ENCODE measurements at regions not wholly inside any gene's neighbourhood (a gene's known extent, or its start where the extent isn't known, plus 50 kb on each side); places are given as distances from the start of the nearest gene placed in this dataset.
A peak's percentile ranks its signal among the peaks of the same experiment; 100 is the strongest.

DNA sequence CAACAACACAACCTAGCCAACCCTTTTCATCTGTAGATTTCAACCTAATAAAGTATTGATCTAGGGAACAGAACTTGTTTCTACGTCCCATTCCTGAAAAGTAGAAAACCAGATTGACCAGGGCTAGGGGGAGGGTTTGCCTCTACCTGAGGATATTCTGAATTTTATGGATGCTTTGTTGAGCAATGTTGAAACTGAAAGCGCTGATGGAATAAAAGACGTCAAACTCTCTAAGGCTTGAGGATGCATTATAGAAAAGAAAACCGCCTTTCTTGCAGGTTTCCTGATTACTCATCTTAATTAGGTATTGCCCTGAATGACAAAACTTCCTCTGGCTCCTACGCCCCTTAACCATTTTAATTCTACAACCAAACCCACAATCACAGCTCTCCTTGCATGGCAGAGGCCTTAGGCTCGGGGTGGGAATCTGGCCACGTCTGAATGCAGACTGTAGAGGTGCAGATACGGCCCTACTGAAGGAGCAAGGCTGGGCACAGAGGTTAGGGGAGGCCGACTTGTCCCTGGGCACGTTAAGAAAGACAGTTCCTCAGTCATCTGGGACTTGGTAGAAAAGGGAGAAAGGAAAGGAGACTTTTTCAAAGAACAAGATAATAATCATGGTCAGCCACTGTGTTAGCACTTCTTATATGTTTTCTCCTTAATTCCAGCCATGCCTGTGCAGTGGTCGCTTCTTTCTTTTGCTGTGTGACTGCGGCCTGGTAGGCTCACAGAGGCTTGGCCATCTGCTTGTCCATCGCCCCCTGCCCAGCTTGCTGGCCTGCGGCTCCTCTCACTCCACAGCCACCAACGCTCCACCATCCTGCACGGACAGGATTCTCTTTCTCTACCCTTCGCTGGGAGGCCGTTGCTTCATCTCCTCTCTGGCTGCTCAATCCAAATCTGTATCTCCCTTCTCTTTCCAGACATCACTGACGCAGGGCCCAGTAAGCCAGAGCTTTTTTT lies 209.5 kb downstream of the VAPA start:
- Histone ChIP-seq H3K27me3 (replicated peaks; ENCODE audit: insufficient read depth) (no peaks in the 10 kb centered on the region), H3K9me3 (no peaks in the 10 kb centered on the region), H3K4me3 (no peak overlapping the region), H3K4me1 (replicated peaks) (peaks cover 3% of the 10 kb centered on the region), H3K27ac (peak overlapping the region in 1 of 2 donors; percentile 20), H3K36me3 (no peaks in the 10 kb centered on the region)
- no peak for DNase-seq (ENCODE audit: low spot score)
- 84% methylated on average over 19 of the region's 19 CpGs for WGBS
- TF ChIP-seq, protein P1, sequence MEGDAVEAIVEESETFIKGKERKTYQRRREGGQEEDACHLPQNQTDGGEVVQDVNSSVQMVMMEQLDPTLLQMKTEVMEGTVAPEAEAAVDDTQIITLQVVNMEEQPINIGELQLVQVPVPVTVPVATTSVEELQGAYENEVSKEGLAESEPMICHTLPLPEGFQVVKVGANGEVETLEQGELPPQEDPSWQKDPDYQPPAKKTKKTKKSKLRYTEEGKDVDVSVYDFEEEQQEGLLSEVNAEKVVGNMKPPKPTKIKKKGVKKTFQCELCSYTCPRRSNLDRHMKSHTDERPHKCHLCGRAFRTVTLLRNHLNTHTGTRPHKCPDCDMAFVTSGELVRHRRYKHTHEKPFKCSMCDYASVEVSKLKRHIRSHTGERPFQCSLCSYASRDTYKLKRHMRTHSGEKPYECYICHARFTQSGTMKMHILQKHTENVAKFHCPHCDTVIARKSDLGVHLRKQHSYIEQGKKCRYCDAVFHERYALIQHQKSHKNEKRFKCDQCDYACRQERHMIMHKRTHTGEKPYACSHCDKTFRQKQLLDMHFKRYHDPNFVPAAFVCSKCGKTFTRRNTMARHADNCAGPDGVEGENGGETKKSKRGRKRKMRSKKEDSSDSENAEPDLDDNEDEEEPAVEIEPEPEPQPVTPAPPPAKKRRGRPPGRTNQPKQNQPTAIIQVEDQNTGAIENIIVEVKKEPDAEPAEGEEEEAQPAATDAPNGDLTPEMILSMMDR (IDR thresholded peaks at IDR 0.05): no peak
- no peak for TF ChIP-seq POLR2AphosphoS5 (IDR thresholded peaks at IDR 0.05)
- no peak for TF ChIP-seq POLR2A (IDR thresholded peaks at IDR 0.05)
- intact Hi-C loops (cut with DNase I): no loop called here

DNA sequence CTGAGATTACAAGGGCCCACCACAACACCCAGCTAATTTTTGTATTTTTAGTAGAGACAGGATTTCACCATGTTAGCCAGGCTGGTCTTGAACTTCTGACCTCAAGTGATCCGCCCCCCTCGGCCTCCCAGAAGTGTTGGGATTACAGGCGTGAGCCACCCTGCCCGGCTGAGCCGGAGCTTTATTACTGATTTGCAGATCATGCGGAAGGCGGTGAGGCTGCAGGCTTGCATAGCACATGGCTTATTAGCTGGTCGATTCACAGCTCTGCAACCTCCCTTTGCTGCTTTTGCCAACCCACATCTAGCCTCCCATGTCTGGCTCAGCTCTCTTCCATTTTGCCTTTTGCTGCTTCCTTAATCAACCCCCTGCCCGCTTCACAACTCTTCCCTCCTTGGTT lies 210.3 kb downstream of the VAPA start:
- no peak overlapping the region for H3K27ac ChIP-seq
- DNase-seq (ENCODE audit: low spot score): no peak
- intact Hi-C loops (cut with DNase I): no loop called here
- no peaks in the 10 kb centered on the region for H3K36me3 ChIP-seq
- H3K4me1 ChIP-seq (replicated peaks): peaks cover 3% of the 10 kb centered on the region
- TF ChIP-seq POLR2AphosphoS5 (IDR thresholded peaks at IDR 0.05) (no peak), POLR2A (IDR thresholded peaks at IDR 0.05) (no peak)
- TF ChIP-seq, protein P1 (IDR thresholded peaks at IDR 0.05): no peak
- no peak overlapping the region for H3K4me3 ChIP-seq
- 96% methylated on average over 9 of the region's 9 CpGs for WGBS
- no peaks in the 10 kb centered on the region for H3K27me3 ChIP-seq (replicated peaks; ENCODE audit: insufficient read depth)
- H3K9me3 ChIP-seq: no peaks in the 10 kb centered on the region

DNA sequence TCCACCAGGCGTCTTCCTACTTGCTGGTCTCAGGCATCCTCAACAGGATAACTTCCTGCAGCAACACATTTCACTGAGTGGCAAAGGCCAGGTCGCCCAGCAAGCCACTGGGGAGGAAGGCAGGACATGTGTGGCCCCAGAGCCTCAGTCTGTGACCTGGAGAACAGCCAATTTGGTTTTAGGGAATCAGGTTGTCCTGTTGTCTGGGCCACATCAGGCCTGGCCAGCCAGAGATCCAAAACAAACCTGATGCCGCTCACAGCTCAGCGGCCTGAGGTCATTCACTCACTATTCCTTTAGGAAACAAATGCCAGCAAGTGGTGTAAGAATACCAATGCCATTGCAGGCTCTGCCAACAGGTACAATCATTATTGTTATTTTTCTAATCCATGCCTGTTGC lies 210.7 kb downstream of the VAPA start:
- Histone ChIP-seq H3K9me3 (no peaks in the 10 kb centered on the region), H3K36me3 (no peaks in the 10 kb centered on the region), H3K4me3 (no peak overlapping the region), H3K27me3 (replicated peaks; ENCODE audit: insufficient read depth) (no peaks in the 10 kb centered on the region), H3K4me1 (replicated peaks) (peaks cover 3% of the 10 kb centered on the region), H3K27ac (no peak overlapping the region)
- intact Hi-C loops (cut with DNase I): no loop called here
- TF ChIP-seq, protein P1 (IDR thresholded peaks at IDR 0.05): no peak
- TF ChIP-seq POLR2AphosphoS5 (IDR thresholded peaks at IDR 0.05) (no peak), POLR2A (IDR thresholded peaks at IDR 0.05) (no peak)
- 95% methylated on average over 4 of the region's 4 CpGs for WGBS
- DNase-seq (ENCODE audit: low spot score): no peak

DNA sequence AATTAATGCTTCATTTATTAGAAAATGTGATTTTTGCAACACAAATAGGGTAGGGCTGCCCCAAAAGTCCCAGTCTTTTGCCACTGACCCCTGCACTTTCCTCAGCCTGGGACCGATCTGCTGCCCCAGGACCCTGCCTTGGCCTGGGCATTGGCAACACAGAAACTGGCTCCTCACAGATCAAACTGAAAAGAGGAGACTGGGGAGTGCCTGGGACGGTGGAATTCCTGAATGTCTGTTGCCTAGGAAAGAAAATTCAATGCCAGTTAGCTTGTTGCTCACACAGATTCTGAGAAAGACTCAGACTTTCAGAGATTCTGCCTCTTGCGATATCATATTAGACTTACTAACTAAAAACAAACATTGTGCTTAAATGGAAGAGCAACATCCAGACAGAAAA lies 211.2 kb downstream of the VAPA start:
- 93% methylated on average over 3 of the region's 3 CpGs for WGBS
- TF ChIP-seq, protein P1 (IDR thresholded peaks at IDR 0.05): no peak
- no peak for TF ChIP-seq POLR2A (IDR thresholded peaks at IDR 0.05)
- no peak for TF ChIP-seq POLR2AphosphoS5 (IDR thresholded peaks at IDR 0.05)

DNA sequence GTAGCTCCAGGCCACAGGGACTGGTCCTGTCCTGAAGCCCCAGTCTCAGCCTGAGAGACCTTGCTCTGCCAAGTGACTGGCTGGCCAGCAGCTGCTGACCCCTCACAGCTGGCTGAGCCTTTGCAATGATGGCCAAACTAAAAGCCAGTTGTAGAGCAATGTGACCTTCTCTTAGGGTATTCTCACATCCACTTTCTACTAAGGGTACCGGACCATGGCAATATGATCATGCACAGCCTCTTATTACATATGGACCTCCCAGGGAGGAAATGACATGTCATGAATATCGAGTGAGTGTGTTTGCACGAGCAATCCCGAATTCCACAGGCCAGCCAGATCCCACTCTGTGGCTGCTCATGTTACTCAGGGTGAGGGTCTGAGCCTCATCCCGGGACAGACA lies 213.9 kb downstream of the VAPA start:
- WGBS: 84% methylated on average over 5 of the region's 5 CpGs
- intact Hi-C loops (cut with DNase I): no loop called here

More for the DNA sequence above, 211.2 kb downstream of the VAPA start:
- no peak for DNase-seq (ENCODE audit: low spot score)
- intact Hi-C loops (cut with DNase I): no loop called here
- no peaks in the 10 kb centered on the region for H3K27me3 ChIP-seq (replicated peaks; ENCODE audit: insufficient read depth)
- H3K4me3 ChIP-seq: no peak overlapping the region
- no peaks in the 10 kb centered on the region for H3K9me3 ChIP-seq
- no peaks in the 10 kb centered on the region for H3K36me3 ChIP-seq
- no peak overlapping the region for H3K27ac ChIP-seq
- peaks cover 3% of the 10 kb centered on the region for H3K4me1 ChIP-seq (replicated peaks)

More for the DNA sequence above, 213.9 kb downstream of the VAPA start:
- H3K27ac ChIP-seq: no peak overlapping the region
- H3K9me3 ChIP-seq: no peaks in the 10 kb centered on the region
- H3K4me1 ChIP-seq (replicated peaks): peaks cover 8% of the 10 kb centered on the region
- no peak overlapping the region for H3K4me3 ChIP-seq
- DNase-seq (ENCODE audit: low spot score): no peak
- TF ChIP-seq POLR2AphosphoS5 (IDR thresholded peaks at IDR 0.05) (no peak), POLR2A (IDR thresholded peaks at IDR 0.05) (no peak)
- TF ChIP-seq, protein P1 (IDR thresholded peaks at IDR 0.05): no peak
- H3K36me3 ChIP-seq: no peaks in the 10 kb centered on the region
- no peaks in the 10 kb centered on the region for H3K27me3 ChIP-seq (replicated peaks; ENCODE audit: insufficient read depth)

Data from prostate gland (tissue), 2 donors.